K562 (cell line): ENCODE measurements at regions not wholly inside any gene's neighbourhood (a gene's known extent, or its start where the extent isn't known, plus 50 kb on each side); places are given as distances from the start of the nearest gene placed in this dataset.

Source experiments
- CTCF ChIP-seq, 3 experiments: IDR thresholded peaks in 2 of 3; conservative IDR thresholded peaks in 1 of 3; 2 replicates each; pipeline ENCODE4 v1.5.1; 2011 to 2012; ENCODE audit warnings: low read length in 3 of 3, mild to moderate bottlenecking in 3 of 3, control low read depth in 2 of 3, improper control_type of control experiment in 1 of 3, inconsistent platforms in 1 of 3, low read depth in 1 of 3, mixed read lengths in 1 of 3, moderate library complexity in 1 of 3; ENCODE audit not compliant: insufficient read depth in 2 of 3
- FIP1L1 ChIP-seq: fragments of 200-400 bp; formaldehyde crosslinking; IDR thresholded peaks from 2 replicates; pipeline ENCODE4 v1.6.1; 2018; ENCODE audit warnings: mild to moderate bottlenecking, low read depth, low read length; ENCODE audit not compliant: poor library complexity, severe bottlenecking
- HDAC1 ChIP-seq, 2 experiments: fragments of 450-650 bp; IDR thresholded peaks; 2 replicates each; pipeline ENCODE4 v1.6.1; 2016 to 2017; ENCODE audit warnings: inconsistent platforms in 1 of 2, mild to moderate bottlenecking in 1 of 2, moderate library complexity in 1 of 2
- IRF1 ChIP-seq: sonication (generic); formaldehyde crosslinking; IDR thresholded peaks from 2 replicates; pipeline ENCODE4 v1.8.0; 2022; ENCODE audit warnings: missing genetic modification reagents, mild to moderate bottlenecking, borderline replicate concordance
- POLR2A ChIP-seq: fragments of 450-650 bp; conservative IDR thresholded peaks from 2 replicates; pipeline ENCODE4 v1.6.1; 2016
- RB1 ChIP-seq: fragments of 450-650 bp; IDR thresholded peaks from 2 replicates; pipeline ENCODE4 v1.6.1; 2017; ENCODE audit warnings: low read depth, mild to moderate bottlenecking
- USF2 ChIP-seq: sonication (generic); formaldehyde crosslinking; IDR thresholded peaks from 2 replicates; pipeline ENCODE4 v1.5.0; 2020; ENCODE audit warnings: missing genetic modification reagents
- ZBTB33 ChIP-seq: sonication (generic); formaldehyde crosslinking; IDR thresholded peaks from 2 replicates; pipeline ENCODE4 v1.8.1; 2023; ENCODE audit warnings: mild to moderate bottlenecking, missing genetic modification reagents

- TF ChIP-seq ZBTB33, result no peak
- TF ChIP-seq USF2 (CRISPR knock-in tag), result no peak
- no peak for TF ChIP-seq HDAC1 (IDR thresholded peaks at IDR 0.05)
- no peak for TF ChIP-seq RB1
- no peak for TF ChIP-seq POLR2A
- no peak for TF ChIP-seq FIP1L1
- no peak for TF ChIP-seq IRF1 (CRISPR knock-in tag)
- no peak for TF ChIP-seq CTCF (IDR thresholded peaks at IDR 0.05 in 2 of 3, conservative IDR thresholded peaks at IDR 0.05 in 1 of 3; ENCODE audit: insufficient read depth in 2 of 3, low read depth in 1 of 3, low read length in 3 of 3)
Measured at GRCh38 chr5:26323794-26324193, 714.6 kb downstream of the CDH9 start.
